ENCODE measurements at regions not wholly inside any gene's neighbourhood (a gene's known extent, or its start where the extent isn't known, plus 50 kb on each side); places are given as distances from the start of the nearest gene placed in this dataset.

GRCh38 chr1:14347776-14348175, 250.7 kb upstream of the KAZN start:
- ChIA-PET POLR2A (no interaction called here), CTCF (no interaction called here)
- TF ChIP-seq NFE2L2 (conservative IDR thresholded peaks at IDR 0.05; ENCODE audit: low read length) (no peak), CBX8 (IDR thresholded peaks at IDR 0.05) (no peak), MAFK (IDR thresholded peaks at IDR 0.05; ENCODE audit: partially characterized antibody) (no peak), SREBF2 (IDR thresholded peaks at IDR 0.05) (no peak), RCOR1 (IDR thresholded peaks at IDR 0.05; ENCODE audit: low read depth, low read length) (no peak), EP300 (IDR thresholded peaks at IDR 0.05) (no peak), JUN (IDR thresholded peaks at IDR 0.05) (no peak), FOSB (CRISPR knock-in tag; IDR thresholded peaks at IDR 0.05) (no peak), RAD21 (conservative IDR thresholded peaks at IDR 0.05 in 1 of 2, IDR thresholded peaks at IDR 0.05 in 1 of 2) (no peak), TP53 (CRISPR knock-in tag; IDR thresholded peaks at IDR 0.05) (no peak), FOXS1 (CRISPR knock-in tag; IDR thresholded peaks at IDR 0.05) (no peak), MAX (IDR thresholded peaks at IDR 0.05) (no peak), ZNF302 (CRISPR knock-in tag; IDR thresholded peaks at IDR 0.05) (no peak)
- DNase-seq (ENCODE audit: low read depth in 1 of 2, low spot score in 1 of 2) (no peak), ATAC-seq (no peak), FAIRE-seq (no peak)
- H3K4me1 ChIP-seq: no peaks in the 10 kb centered on the region
- WGBS (ENCODE audit: missing lambda C conversion rate): 1% methylated on average over 3 of the region's 3 CpGs
- no peaks in the 10 kb centered on the region for H3K9me3 ChIP-seq
- no peak overlapping the region for H3K27ac ChIP-seq
- H3K4me3 ChIP-seq: no peak overlapping the region
- no peak overlapping the region for H3K4me2 ChIP-seq

- WGBS (ENCODE audit: missing lambda C conversion rate): 4% methylated on average over 2 of the region's 2 CpGs
Observed at GRCh38 chr1:14350197-14350596, 248.3 kb upstream of the KAZN start.

More at GRCh38 chr1:14350197-14350596, 248.3 kb upstream of the KAZN start:
- no peaks in the 10 kb centered on the region for H3K9me3 ChIP-seq
- TF ChIP-seq BCL3 (IDR thresholded peaks at IDR 0.05): no peak
- no peak for TF ChIP-seq CTCF (IDR thresholded peaks at IDR 0.05)
- no peak for TF ChIP-seq SREBF2 (IDR thresholded peaks at IDR 0.05)
- no peak for TF ChIP-seq JUN (IDR thresholded peaks at IDR 0.05)
- TF ChIP-seq HDAC2 (IDR thresholded peaks at IDR 0.05): no peak
- no peak for TF ChIP-seq CHD2 (IDR thresholded peaks at IDR 0.05; ENCODE audit: low read length, partially characterized antibody)
- no peak for TF ChIP-seq ATOH8 (CRISPR knock-in tag; IDR thresholded peaks at IDR 0.05; ENCODE audit: low read depth)
- TF ChIP-seq CHD4 (IDR thresholded peaks at IDR 0.05; ENCODE audit: borderline replicate concordance): no peak
- no peak for TF ChIP-seq GATA3 (IDR thresholded peaks at IDR 0.05; ENCODE audit: borderline replicate concordance)
- no peak for TF ChIP-seq ZFP36 (IDR thresholded peaks at IDR 0.05; ENCODE audit: borderline replicate concordance, partially characterized antibody)
- TF ChIP-seq HOXA7 (CRISPR knock-in tag; IDR thresholded peaks at IDR 0.05): no peak
- DNase-seq (ENCODE audit: low read depth in 1 of 2, low spot score in 1 of 2) (no peak), FAIRE-seq (no peak), ATAC-seq (no peak)
- H3K27ac ChIP-seq: no peak overlapping the region
- H3K4me1 ChIP-seq: no peaks in the 10 kb centered on the region
- ChIA-PET POLR2A (no interaction called here), CTCF (interaction anchor here (1.2 kb wide), 1 partner anchor 16 kb away, joined by 3 read pairs; no protein-coding TSS in a partner anchor)
- H3K4me2 ChIP-seq: no peak overlapping the region
- H3K4me3 ChIP-seq: no peak overlapping the region
